ENCODE measurements at regions not wholly inside any gene's neighbourhood (a gene's known extent, or its start where the extent isn't known, plus 50 kb on each side); places are given as distances from the start of the nearest gene placed in this dataset.
A peak's percentile ranks its signal among the peaks of the same experiment; 100 is the strongest.

DNA sequence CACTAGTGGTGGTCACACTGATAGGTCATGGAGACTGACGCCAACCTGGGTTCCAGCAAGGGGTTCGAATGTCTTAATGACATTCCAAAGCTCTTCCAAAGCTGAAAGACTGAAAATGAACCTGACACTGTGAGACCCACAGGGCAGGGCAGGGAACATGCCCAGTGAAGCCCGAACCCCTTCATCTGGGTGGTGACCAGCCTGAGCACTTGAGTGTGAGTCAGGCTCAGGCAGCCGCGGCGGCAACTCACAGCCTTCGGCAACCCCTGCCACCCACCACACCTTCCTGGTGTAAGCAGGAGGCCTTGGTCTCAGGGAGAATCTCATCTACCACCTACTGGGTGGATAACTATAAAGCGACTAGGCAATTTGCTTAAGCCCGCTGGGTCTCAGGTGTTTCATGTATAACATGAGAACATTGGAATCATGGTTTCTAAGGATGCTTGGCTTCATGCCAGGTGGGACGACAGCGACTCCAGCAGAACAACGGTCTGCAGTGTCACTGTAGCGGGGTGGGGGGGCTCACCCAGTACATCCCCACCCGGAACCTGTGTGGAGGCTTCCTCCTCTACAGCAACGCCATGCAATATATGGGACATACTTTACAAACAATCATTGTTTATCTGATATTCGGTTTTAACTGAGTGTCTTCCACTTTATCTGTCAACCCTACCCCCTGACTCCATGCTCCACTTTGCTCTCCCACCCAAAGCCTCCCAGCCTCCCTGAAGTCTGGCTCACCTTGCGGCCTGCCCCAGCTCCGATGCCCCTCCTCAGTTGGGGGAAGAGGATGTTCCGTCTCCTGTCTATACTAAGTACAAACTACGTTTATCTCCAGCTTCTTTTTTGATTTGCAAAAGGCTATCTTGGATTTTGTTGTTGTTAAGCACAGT, 125.0 kb upstream of the MEF2A start:
- CTCF ChIA-PET: no interaction called here
- TF ChIP-seq ZNF792 (tag by site-specific recombination; IDR thresholded peaks at IDR 0.05): no peak
- TF ChIP-seq ZIC2 (tag by site-specific recombination; IDR thresholded peaks at IDR 0.05): peak; percentile 37; the same call in 1 of the 2 replicates
- POLR2A ChIA-PET: no interaction called here
- no peak overlapping the region for H3K27ac ChIP-seq (ENCODE audit: extremely low read depth, low read depth, low read length)
- no peaks in the 10 kb centered on the region for H3K4me1 ChIP-seq (ENCODE audit: control insufficient read depth, insufficient read depth, low read length)
- no peak overlapping the region for H3K4me3 ChIP-seq (ENCODE audit: low read depth, low read length)
- H3K36me3 ChIP-seq (ENCODE audit: control insufficient read depth in 2 of 2, insufficient read depth in 1 of 2, low read length in 2 of 2): no peaks in the 10 kb centered on the region
- H3K9me3 ChIP-seq (ENCODE audit: control insufficient read depth, insufficient read depth, low read depth, low read length): no peaks in the 10 kb centered on the region

DNA sequence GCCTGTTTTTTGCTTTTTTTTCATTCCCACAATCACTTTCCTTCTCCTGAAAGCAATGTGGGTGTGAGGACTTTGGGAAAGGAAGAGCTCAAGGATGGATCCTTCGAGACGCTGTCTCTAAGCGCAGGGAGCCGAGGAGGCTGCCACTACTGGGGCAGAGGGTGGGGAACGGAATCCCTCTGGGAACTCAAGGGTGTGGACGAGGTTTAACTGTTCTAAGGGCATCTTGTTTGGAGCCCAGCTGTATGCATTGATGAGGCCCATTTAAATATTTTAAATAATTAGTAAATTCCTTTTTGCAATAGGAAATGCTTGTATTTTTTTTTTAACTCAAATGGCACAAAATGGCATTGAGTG, 124.4 kb upstream of the MEF2A start:
- no peaks in the 10 kb centered on the region for H3K9me3 ChIP-seq (ENCODE audit: control insufficient read depth, insufficient read depth, low read depth, low read length)
- CTCF ChIA-PET: interaction anchor here (0.5 kb wide), 1 partner anchor 126 kb away, joined by 3 read pairs; no protein-coding TSS in a partner anchor
- no peak overlapping the region for H3K27ac ChIP-seq (ENCODE audit: extremely low read depth, low read depth, low read length)
- TF ChIP-seq GLIS2 (tag by site-specific recombination; IDR thresholded peaks at IDR 0.05) (no peak), ZNF366 (tag by site-specific recombination; conservative IDR thresholded peaks at IDR 0.05) (no peak), HOXA7 (CRISPR knock-in tag; IDR thresholded peaks at IDR 0.05; ENCODE audit: borderline replicate concordance) (no peak), ZBTB48 (tag by site-specific recombination; IDR thresholded peaks at IDR 0.05) (no peak), PRDM1 (tag by site-specific recombination; IDR thresholded peaks at IDR 0.05) (no peak), ZNF830 (tag by site-specific recombination; IDR thresholded peaks at IDR 0.05; ENCODE audit: low read depth) (no peak), ZNF514 (tag by site-specific recombination; IDR thresholded peaks at IDR 0.05) (no peak), ZNF121 (tag by site-specific recombination; IDR thresholded peaks at IDR 0.05) (no peak), KLF9 (tag by site-specific recombination; IDR thresholded peaks at IDR 0.05; ENCODE audit: low read depth) (no peak), ZBTB21 (tag by site-specific recombination; IDR thresholded peaks at IDR 0.05) (no peak), OVOL3 (tag by site-specific recombination; IDR thresholded peaks at IDR 0.05) (no peak), ZIC2 (tag by site-specific recombination; IDR thresholded peaks at IDR 0.05) (no peak), OSR2 (tag by site-specific recombination; IDR thresholded peaks at IDR 0.05) (no peak), ZNF791 (tag by site-specific recombination; IDR thresholded peaks at IDR 0.05) (no peak), ZNF2 (tag by site-specific recombination; IDR thresholded peaks at IDR 0.05) (no peak)
- TF ChIP-seq, protein P1, sequence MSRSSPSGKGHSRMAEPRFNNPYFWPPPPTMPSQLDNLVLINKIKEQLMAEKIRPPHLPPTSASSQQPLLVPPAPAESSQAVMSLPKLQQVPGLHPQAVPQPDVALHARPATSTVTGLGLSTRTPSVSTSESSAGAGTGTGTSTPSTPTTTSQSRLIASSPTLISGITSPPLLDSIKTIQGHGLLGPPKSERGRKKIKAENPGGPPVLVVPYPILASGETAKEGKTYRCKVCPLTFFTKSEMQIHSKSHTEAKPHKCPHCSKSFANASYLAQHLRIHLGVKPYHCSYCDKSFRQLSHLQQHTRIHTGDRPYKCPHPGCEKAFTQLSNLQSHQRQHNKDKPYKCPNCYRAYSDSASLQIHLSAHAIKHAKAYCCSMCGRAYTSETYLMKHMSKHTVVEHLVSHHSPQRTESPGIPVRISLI (tag by site-specific recombination; IDR thresholded peaks at IDR 0.05): no peak
- TF ChIP-seq, protein P2, sequence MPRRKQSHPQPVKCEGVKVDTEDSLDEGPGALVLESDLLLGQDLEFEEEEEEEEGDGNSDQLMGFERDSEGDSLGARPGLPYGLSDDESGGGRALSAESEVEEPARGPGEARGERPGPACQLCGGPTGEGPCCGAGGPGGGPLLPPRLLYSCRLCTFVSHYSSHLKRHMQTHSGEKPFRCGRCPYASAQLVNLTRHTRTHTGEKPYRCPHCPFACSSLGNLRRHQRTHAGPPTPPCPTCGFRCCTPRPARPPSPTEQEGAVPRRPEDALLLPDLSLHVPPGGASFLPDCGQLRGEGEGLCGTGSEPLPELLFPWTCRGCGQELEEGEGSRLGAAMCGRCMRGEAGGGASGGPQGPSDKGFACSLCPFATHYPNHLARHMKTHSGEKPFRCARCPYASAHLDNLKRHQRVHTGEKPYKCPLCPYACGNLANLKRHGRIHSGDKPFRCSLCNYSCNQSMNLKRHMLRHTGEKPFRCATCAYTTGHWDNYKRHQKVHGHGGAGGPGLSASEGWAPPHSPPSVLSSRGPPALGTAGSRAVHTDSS (tag by site-specific recombination; IDR thresholded peaks at IDR 0.05): no peak
- TF ChIP-seq, protein P3, sequence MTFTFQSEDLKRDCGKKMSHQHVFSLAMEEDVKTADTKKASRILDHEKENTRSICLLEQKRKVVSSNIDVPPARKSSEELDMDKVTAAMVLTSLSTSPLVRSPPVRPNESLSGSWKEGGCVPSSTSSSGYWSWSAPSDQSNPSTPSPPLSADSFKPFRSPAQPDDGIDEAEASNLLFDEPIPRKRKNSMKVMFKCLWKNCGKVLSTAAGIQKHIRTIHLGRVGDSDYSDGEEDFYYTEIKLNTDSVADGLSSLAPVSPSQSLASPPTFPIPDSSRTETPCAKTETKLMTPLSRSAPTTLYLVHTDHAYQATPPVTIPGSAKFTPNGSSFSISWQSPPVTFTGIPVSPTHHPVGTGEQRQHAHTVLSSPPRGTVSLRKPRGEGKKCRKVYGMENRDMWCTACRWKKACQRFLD (tag by site-specific recombination; IDR thresholded peaks at IDR 0.05): no peak
- TF ChIP-seq, protein P4, sequence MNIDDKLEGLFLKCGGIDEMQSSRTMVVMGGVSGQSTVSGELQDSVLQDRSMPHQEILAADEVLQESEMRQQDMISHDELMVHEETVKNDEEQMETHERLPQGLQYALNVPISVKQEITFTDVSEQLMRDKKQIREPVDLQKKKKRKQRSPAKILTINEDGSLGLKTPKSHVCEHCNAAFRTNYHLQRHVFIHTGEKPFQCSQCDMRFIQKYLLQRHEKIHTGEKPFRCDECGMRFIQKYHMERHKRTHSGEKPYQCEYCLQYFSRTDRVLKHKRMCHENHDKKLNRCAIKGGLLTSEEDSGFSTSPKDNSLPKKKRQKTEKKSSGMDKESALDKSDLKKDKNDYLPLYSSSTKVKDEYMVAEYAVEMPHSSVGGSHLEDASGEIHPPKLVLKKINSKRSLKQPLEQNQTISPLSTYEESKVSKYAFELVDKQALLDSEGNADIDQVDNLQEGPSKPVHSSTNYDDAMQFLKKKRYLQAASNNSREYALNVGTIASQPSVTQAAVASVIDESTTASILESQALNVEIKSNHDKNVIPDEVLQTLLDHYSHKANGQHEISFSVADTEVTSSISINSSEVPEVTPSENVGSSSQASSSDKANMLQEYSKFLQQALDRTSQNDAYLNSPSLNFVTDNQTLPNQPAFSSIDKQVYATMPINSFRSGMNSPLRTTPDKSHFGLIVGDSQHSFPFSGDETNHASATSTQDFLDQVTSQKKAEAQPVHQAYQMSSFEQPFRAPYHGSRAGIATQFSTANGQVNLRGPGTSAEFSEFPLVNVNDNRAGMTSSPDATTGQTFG (tag by site-specific recombination; IDR thresholded peaks at IDR 0.05; ENCODE audit: borderline replicate concordance): no peak
- TF ChIP-seq, protein P5, sequence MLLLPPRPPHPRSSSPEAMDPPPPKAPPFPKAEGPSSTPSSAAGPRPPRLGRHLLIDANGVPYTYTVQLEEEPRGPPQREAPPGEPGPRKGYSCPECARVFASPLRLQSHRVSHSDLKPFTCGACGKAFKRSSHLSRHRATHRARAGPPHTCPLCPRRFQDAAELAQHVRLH (tag by site-specific recombination; IDR thresholded peaks at IDR 0.05): no peak
- POLR2A ChIA-PET: no interaction called here
- no peaks in the 10 kb centered on the region for H3K4me1 ChIP-seq (ENCODE audit: control insufficient read depth, insufficient read depth, low read length)
- H3K4me3 ChIP-seq (ENCODE audit: low read depth, low read length): no peak overlapping the region
- no peaks in the 10 kb centered on the region for H3K36me3 ChIP-seq (ENCODE audit: control insufficient read depth in 2 of 2, insufficient read depth in 1 of 2, low read length in 2 of 2)

All from HEK293 (cell line).